ENCODE measurements at regions not wholly inside any gene's neighbourhood (a gene's known extent, or its start where the extent isn't known, plus 50 kb on each side); places are given as distances from the start of the nearest gene placed in this dataset.
A peak's percentile ranks its signal among the peaks of the same experiment; 100 is the strongest.
"Not testable (repeated sequence)": the region's sequence is repeated elsewhere in the genome, so short reads cannot be mapped to it uniquely, and the experiment has no call there.

- DNase-seq (ENCODE audit: low read depth in 4 of 4, low spot score in 3 of 4) = peak in 1 of 4 donors; percentile 63
Measured at GRCh38 chr17:19470530-19471261, 59.7 kb downstream of the RNF112 start.

- not testable (repeated sequence) for DNase-seq (ENCODE audit: low read depth in 4 of 4, low spot score in 3 of 4)
Measured at GRCh38 chr17:19474405-19474804, 59.2 kb upstream of the SLC47A1 start.

- not testable (repeated sequence) for DNase-seq (ENCODE audit: low read depth in 4 of 4, low spot score in 3 of 4)
Measured at GRCh38 chr17:19475800-19476199, 57.9 kb upstream of the SLC47A1 start.

- peak in 1 of 4 donors; percentile 24 for DNase-seq (ENCODE audit: low read depth in 4 of 4, low spot score in 3 of 4)
Measured at GRCh38 chr17:19482576-19482975, 51.1 kb upstream of the SLC47A1 start.
